ENCODE measurements at regions not wholly inside any gene's neighbourhood (a gene's known extent, or its start where the extent isn't known, plus 50 kb on each side); places are given as distances from the start of the nearest gene placed in this dataset.

GRCh38 chr4:116529129-116529528, 556.2 kb downstream of the TRAM1L1 start:
- TF ChIP-seq CTCF (IDR thresholded peaks at IDR 0.05 in 8 of 11, conservative IDR thresholded peaks at IDR 0.05 in 3 of 11) = no peak
- no peak for TF ChIP-seq POLR2AphosphoS5 (IDR thresholded peaks at IDR 0.05)
- TF ChIP-seq POLR2A (IDR thresholded peaks at IDR 0.05) = no peak
- no peaks in the 10 kb centered on the region for H3K27me3 ChIP-seq (replicated peaks in 1 of 7)
- no peaks in the 10 kb centered on the region for H3K9me3 ChIP-seq
- no peak overlapping the region for H3K4me3 ChIP-seq
- intact Hi-C loops (cut with DNase I; ENCODE audit: low total_unique reads) = no loop called here
- no peak for DNase-seq
- no peak overlapping the region for H3K27ac ChIP-seq
- H3K4me1 ChIP-seq = peaks cover 0 to 8% (median 0%) of the 10 kb centered on the region in 6 donors
- no peaks in the 10 kb centered on the region for H3K36me3 ChIP-seq
- 83 to 90% (median 85%) methylated on average over 1 of the region's 1 CpG for WGBS, 5 donors

GRCh38 chr4:116522922-116523321, 562.5 kb downstream of the TRAM1L1 start:
- Histone ChIP-seq H3K27ac (no peak overlapping the region), H3K4me1 (no peaks in the 10 kb centered on the region), H3K9me3 (peaks cover 0 to 21% (median 9%) of the 10 kb centered on the region in 8 donors), H3K36me3 (no peaks in the 10 kb centered on the region), H3K27me3 (replicated peaks in 1 of 7) (no peaks in the 10 kb centered on the region), H3K4me3 (no peak overlapping the region)
- no peak for DNase-seq
- no peak for TF ChIP-seq POLR2A (IDR thresholded peaks at IDR 0.05)
- no peak for TF ChIP-seq POLR2AphosphoS5 (IDR thresholded peaks at IDR 0.05)
- no peak for TF ChIP-seq CTCF (IDR thresholded peaks at IDR 0.05 in 8 of 11, conservative IDR thresholded peaks at IDR 0.05 in 3 of 11)
- intact Hi-C loops (cut with DNase I; ENCODE audit: low total_unique reads) = no loop called here

- DNase-seq = no peak
- peaks cover 0 to 39% (median 15%) of the 10 kb centered on the region in 8 donors for H3K9me3 ChIP-seq
- H3K36me3 ChIP-seq = no peaks in the 10 kb centered on the region
- H3K27ac ChIP-seq = no peak overlapping the region
- no peak overlapping the region for H3K4me3 ChIP-seq
- no peak for TF ChIP-seq POLR2A (IDR thresholded peaks at IDR 0.05)
- no peak for TF ChIP-seq CTCF (IDR thresholded peaks at IDR 0.05 in 8 of 11, conservative IDR thresholded peaks at IDR 0.05 in 3 of 11)
- WGBS, 5 donors = 70 to 92% (median 80%) methylated on average over 3 of the region's 3 CpGs
- H3K4me1 ChIP-seq = no peaks in the 10 kb centered on the region
- intact Hi-C loops (cut with DNase I; ENCODE audit: low total_unique reads) = no loop called here
- H3K27me3 ChIP-seq (replicated peaks in 1 of 7) = no peaks in the 10 kb centered on the region
These were observed 564.5 kb downstream of the TRAM1L1 start for GRCh38 chr4:116520886-116521285.

- H3K27me3 ChIP-seq (replicated peaks in 1 of 7) = no peaks in the 10 kb centered on the region
- H3K4me3 ChIP-seq = no peak overlapping the region
- intact Hi-C loops (cut with DNase I; ENCODE audit: low total_unique reads) = no loop called here
- WGBS, 5 donors = 67 to 88% (median 82%) methylated on average over 2 of the region's 2 CpGs
- TF ChIP-seq POLR2AphosphoS5 (IDR thresholded peaks at IDR 0.05) = no peak
- TF ChIP-seq CTCF (IDR thresholded peaks at IDR 0.05 in 8 of 11, conservative IDR thresholded peaks at IDR 0.05 in 3 of 11) = no peak
- TF ChIP-seq POLR2A (IDR thresholded peaks at IDR 0.05) = no peak
- peaks cover 0 to 39% (median 16%) of the 10 kb centered on the region in 8 donors for H3K9me3 ChIP-seq
- DNase-seq = no peak
- no peaks in the 10 kb centered on the region for H3K4me1 ChIP-seq
- no peaks in the 10 kb centered on the region for H3K36me3 ChIP-seq
- H3K27ac ChIP-seq = no peak overlapping the region
These were observed 568.7 kb downstream of the TRAM1L1 start for GRCh38 chr4:116516711-116517110.
